Right lobe of liver (tissue), 4 donors: ENCODE measurements at regions not wholly inside any gene's neighbourhood (a gene's known extent, or its start where the extent isn't known, plus 50 kb on each side); places are given as distances from the start of the nearest gene placed in this dataset.

ENCODE experiments used
- CTCF ChIP-seq, 4 donors: fragments of 200-600 bp in 3 of 4; fragments of 450-650 bp in 1 of 4; IDR thresholded peaks; one replicate each; pipeline versions ENCODE4 v1.5.1 to v1.8.0; 2016 to 2022; ENCODE audit warnings: antibody characterized with exemption in 4 of 4, mild to moderate bottlenecking in 2 of 4
- POLR2A ChIP-seq: fragments of 450-650 bp; IDR thresholded peaks from one replicate; pipeline ENCODE4 v1.6.1; 2017; ENCODE audit warnings: antibody characterized with exemption, mild to moderate bottlenecking
- donor health status: DM: no; HTN: no; CAD: no.
- donor health status: DM: no; HTN: no; CAD: no.
- donor health status: DM: no; HTN: yes; CAD: no.

- TF ChIP-seq CTCF (IDR thresholded peaks at IDR 0.05) (no peak), POLR2A (no peak)
Observed at GRCh38 chr1:143610196-143610595, 361.6 kb downstream of the FAM72C start.
